WTC11 (cell line): ENCODE measurements at regions not wholly inside any gene's neighbourhood (a gene's known extent, or its start where the extent isn't known, plus 50 kb on each side); places are given as distances from the start of the nearest gene placed in this dataset.

Source experiments
- ATAC-seq: fragments of 200-7000 bp; cut with Tn5 transposase; 2 replicates; pipeline ENCODE4 v1.10.0; 2021; ENCODE audit warnings: mild to moderate bottlenecking, moderate library complexity
- CTCF ChIA-PET: fragments of 300-600 bp; sonication (Branson Sonifier 250); formaldehyde crosslinking; loops from one replicate; lab custom pipeline; 2021; ENCODE audit warnings: antibody characterized with exemption; lab: Charles Lee
- POLR2A ChIA-PET: fragments of 350-600 bp; sonication (Branson Sonifier 250); formaldehyde crosslinking; loops from one replicate; lab custom pipeline; 2021; ENCODE audit warnings: antibody characterized with exemption; lab: Charles Lee
- DNase-seq: peaks from one replicate; pipeline ENCODE4 v3.0.0; 2021; ENCODE audit warnings: low spot score
- H3K27ac Mint-ChIP-seq: 2 replicates; pipeline ENCODE4 v1.8.0; 2021; ENCODE audit warnings: mixed read lengths
- H3K27me3 Mint-ChIP-seq: 2 replicates; pipeline ENCODE4 v1.8.0; 2021; ENCODE audit warnings: low read depth, mild to moderate bottlenecking, moderate library complexity, mixed read lengths
- H3K36me3 Mint-ChIP-seq: 2 replicates; pipeline ENCODE4 v1.8.0; 2021; ENCODE audit warnings: mixed read lengths
- H3K4me1 Mint-ChIP-seq: 2 replicates; pipeline ENCODE4 v1.8.0; 2022; ENCODE audit warnings: mixed read lengths
- H3K4me3 Mint-ChIP-seq: 2 replicates; pipeline ENCODE4 v1.8.0; 2021; ENCODE audit warnings: mild to moderate bottlenecking, moderate library complexity, mixed read lengths
- H3K9me3 Mint-ChIP-seq: 2 replicates; pipeline ENCODE4 v1.8.0; 2021; ENCODE audit warnings: mixed read lengths
- AR ChIP-seq: fragments of 250-450 bp; sonication (Bioruptor Pico); IDR thresholded peaks from 2 replicates; pipeline ENCODE4 v1.9.0; 2021; ENCODE audit warnings: mild to moderate bottlenecking
- ATF3 ChIP-seq: sonication (generic); formaldehyde crosslinking; conservative IDR thresholded peaks from 2 replicates; pipeline ENCODE4 v1.8.1; 2022; ENCODE audit warnings: mild to moderate bottlenecking, missing genetic modification reagents
- CREM ChIP-seq: sonication (generic); formaldehyde crosslinking; IDR thresholded peaks from 2 replicates; pipeline ENCODE4 v1.8.1; 2022; ENCODE audit warnings: mild to moderate bottlenecking, missing genetic modification reagents, moderate library complexity
- ELF4 ChIP-seq: sonication (generic); formaldehyde crosslinking; IDR thresholded peaks from 2 replicates; pipeline ENCODE4 v1.8.1; 2022; ENCODE audit warnings: low read depth, mild to moderate bottlenecking, moderate library complexity, missing genetic modification reagents
- FOXJ3 ChIP-seq: sonication (generic); formaldehyde crosslinking; IDR thresholded peaks from 2 replicates; pipeline ENCODE4 v1.9.0; 2021; ENCODE audit warnings: missing genetic modification reagents, mild to moderate bottlenecking, borderline replicate concordance
- FOXP4 ChIP-seq: sonication (generic); formaldehyde crosslinking; IDR thresholded peaks from 2 replicates; pipeline ENCODE4 v1.8.0; 2022; ENCODE audit warnings: mild to moderate bottlenecking, missing genetic modification reagents
- GABPB1 ChIP-seq: sonication (generic); formaldehyde crosslinking; IDR thresholded peaks from 2 replicates; pipeline ENCODE4 v1.8.1; 2023; ENCODE audit warnings: mild to moderate bottlenecking, missing genetic modification reagents
- KAT7 ChIP-seq: sonication (generic); formaldehyde crosslinking; IDR thresholded peaks from 2 replicates; pipeline ENCODE4 v1.8.1; 2023; ENCODE audit warnings: missing genetic modification reagents, mild to moderate bottlenecking, borderline replicate concordance
- MAX ChIP-seq: sonication (generic); formaldehyde crosslinking; IDR thresholded peaks from 2 replicates; pipeline ENCODE4 v1.8.0; 2022; ENCODE audit warnings: mild to moderate bottlenecking, missing genetic modification reagents
- MXD4 ChIP-seq: fragments of 250-450 bp; sonication (Bioruptor Pico); IDR thresholded peaks from 2 replicates; pipeline ENCODE4 v1.8.0; 2021; ENCODE audit warnings: mild to moderate bottlenecking, moderate library complexity, borderline replicate concordance
- NFATC4 ChIP-seq: fragments of 250-450 bp; sonication (Bioruptor Pico); IDR thresholded peaks from 2 replicates; pipeline ENCODE4 v1.9.0; 2021; ENCODE audit warnings: mild to moderate bottlenecking
- NR3C1 ChIP-seq: sonication (generic); formaldehyde crosslinking; conservative IDR thresholded peaks from 2 replicates; pipeline ENCODE4 v1.8.1; 2023; ENCODE audit warnings: low read depth, mild to moderate bottlenecking, missing genetic modification reagents
- PREB ChIP-seq: sonication (generic); formaldehyde crosslinking; IDR thresholded peaks from 2 replicates; pipeline ENCODE4 v1.8.1; 2022; ENCODE audit warnings: mild to moderate bottlenecking, missing genetic modification reagents, moderate library complexity, borderline replicate concordance
- RELA ChIP-seq: sonication (generic); formaldehyde crosslinking; IDR thresholded peaks from 2 replicates; pipeline ENCODE4 v1.8.1; 2022; ENCODE audit warnings: missing genetic modification reagents, mild to moderate bottlenecking, borderline replicate concordance
- ZBTB43 ChIP-seq: sonication (generic); formaldehyde crosslinking; IDR thresholded peaks from 2 replicates; pipeline ENCODE4 v1.8.1; 2023; ENCODE audit warnings: mild to moderate bottlenecking, missing genetic modification reagents
- ZNF138 ChIP-seq: sonication (generic); formaldehyde crosslinking; conservative IDR thresholded peaks from 2 replicates; pipeline ENCODE4 v1.8.1; 2022; ENCODE audit warnings: mild to moderate bottlenecking, moderate library complexity, missing genetic modification reagents
- ZNF232 ChIP-seq: sonication (generic); formaldehyde crosslinking; IDR thresholded peaks from 2 replicates; pipeline ENCODE4 v1.8.0; 2022; ENCODE audit warnings: mild to moderate bottlenecking, missing genetic modification reagents
- ZNF263 ChIP-seq: sonication (generic); formaldehyde crosslinking; IDR thresholded peaks from 2 replicates; pipeline ENCODE4 v1.8.1; 2022; ENCODE audit warnings: low read depth, mild to moderate bottlenecking, moderate library complexity, missing genetic modification reagents
- ZNF396 ChIP-seq: fragments of 250-450 bp; sonication (Bioruptor Pico); IDR thresholded peaks from 2 replicates; pipeline ENCODE4 v1.8.0; 2021; ENCODE audit warnings: mild to moderate bottlenecking, moderate library complexity, borderline replicate concordance
- ZNF416 ChIP-seq: fragments of 250-450 bp; sonication (Bioruptor Pico); IDR thresholded peaks from 2 replicates; pipeline ENCODE4 v1.9.0; 2021; ENCODE audit warnings: mild to moderate bottlenecking, inconsistent platforms
- ZNF423 ChIP-seq: fragments of 250-450 bp; sonication (Bioruptor Pico); IDR thresholded peaks from 2 replicates; pipeline ENCODE4 v2.1.2; 2022; ENCODE audit warnings: mild to moderate bottlenecking, moderate library complexity

- H3K4me3 Mint-ChIP-seq: no peak overlapping the region
- TF ChIP-seq ZNF396 (CRISPR knock-in tag) (no peak), ZBTB43 (no peak), ATF3 (no peak), MAX (CRISPR knock-in tag) (no peak), ZNF416 (CRISPR knock-in tag) (no peak), PREB (CRISPR knock-in tag) (no peak)
- TF ChIP-seq, all 79 proteins: peak for 0
- Mint-ChIP-seq H3K27ac (no peak overlapping the region), H3K4me1 (0 out of 2 replicates have a peak, but pooled peaks cover 3% of the 10 kb centered on the region), H3K36me3 (no peaks in the 10 kb centered on the region), H3K9me3 (no peaks in the 10 kb centered on the region), H3K27me3 (no peaks in the 10 kb centered on the region)
- CTCF ChIA-PET: no interaction called here
- POLR2A ChIA-PET: no interaction called here
- DNase-seq (no peak), ATAC-seq (no peak)
Observed at GRCh38 chr10:78769526-78769925, 299.2 kb upstream of the ZMIZ1 start.

- no peak for TF ChIP-seq NFATC4
- TF ChIP-seq MAX (CRISPR knock-in tag): no peak
- TF ChIP-seq ZNF423 (CRISPR knock-in tag): no peak
- no peak for TF ChIP-seq CREM (CRISPR knock-in tag)
- no peak for TF ChIP-seq RELA (CRISPR knock-in tag)
- TF ChIP-seq ELF4: no peak
- Mint-ChIP-seq H3K4me3 (no peak overlapping the region), H3K36me3 (no peaks in the 10 kb centered on the region), H3K27me3 (no peaks in the 10 kb centered on the region), H3K9me3 (no peaks in the 10 kb centered on the region), H3K4me1 (0 out of 2 replicates have a peak, but pooled peaks cover 3% of the 10 kb centered on the region), H3K27ac (no peak overlapping the region)
- ChIA-PET POLR2A (no interaction called here), CTCF (no interaction called here)
- ATAC-seq: no peak
- no peak for DNase-seq
Observed at GRCh38 chr10:78770167-78771090, 298.3 kb upstream of the ZMIZ1 start.

GRCh38 chr10:78771260-78771659 lies 297.5 kb upstream of the ZMIZ1 start:
- Mint-ChIP-seq H3K27ac (no peak overlapping the region), H3K27me3 (no peaks in the 10 kb centered on the region), H3K9me3 (no peaks in the 10 kb centered on the region), H3K36me3 (no peaks in the 10 kb centered on the region), H3K4me1 (peaks cover 3% of the 10 kb centered on the region; the same call in 1 of the 2 replicates), H3K4me3 (no peak overlapping the region)
- no peak for ATAC-seq
- DNase-seq: no peak
- ChIA-PET POLR2A (no interaction called here), CTCF (no interaction called here)
- no peak for TF ChIP-seq MXD4 (CRISPR knock-in tag)
- TF ChIP-seq ZNF232 (CRISPR knock-in tag): no peak
- TF ChIP-seq ZNF263 (CRISPR knock-in tag): no peak
- TF ChIP-seq ELF4: no peak
- no peak for TF ChIP-seq NR3C1 (CRISPR knock-in tag)
- no peak for TF ChIP-seq MAX (CRISPR knock-in tag)
- TF ChIP-seq AR: no peak
- no peak for TF ChIP-seq GABPB1
- TF ChIP-seq FOXP4 (CRISPR knock-in tag): no peak
- no peak for TF ChIP-seq ZNF138 (CRISPR knock-in tag)
- no peak for TF ChIP-seq FOXJ3 (CRISPR knock-in tag)
- TF ChIP-seq KAT7 (CRISPR knock-in tag): no peak
